ENCODE measurements at regions not wholly inside any gene's neighbourhood (a gene's known extent, or its start where the extent isn't known, plus 50 kb on each side); places are given as distances from the start of the nearest gene placed in this dataset.

DNA sequence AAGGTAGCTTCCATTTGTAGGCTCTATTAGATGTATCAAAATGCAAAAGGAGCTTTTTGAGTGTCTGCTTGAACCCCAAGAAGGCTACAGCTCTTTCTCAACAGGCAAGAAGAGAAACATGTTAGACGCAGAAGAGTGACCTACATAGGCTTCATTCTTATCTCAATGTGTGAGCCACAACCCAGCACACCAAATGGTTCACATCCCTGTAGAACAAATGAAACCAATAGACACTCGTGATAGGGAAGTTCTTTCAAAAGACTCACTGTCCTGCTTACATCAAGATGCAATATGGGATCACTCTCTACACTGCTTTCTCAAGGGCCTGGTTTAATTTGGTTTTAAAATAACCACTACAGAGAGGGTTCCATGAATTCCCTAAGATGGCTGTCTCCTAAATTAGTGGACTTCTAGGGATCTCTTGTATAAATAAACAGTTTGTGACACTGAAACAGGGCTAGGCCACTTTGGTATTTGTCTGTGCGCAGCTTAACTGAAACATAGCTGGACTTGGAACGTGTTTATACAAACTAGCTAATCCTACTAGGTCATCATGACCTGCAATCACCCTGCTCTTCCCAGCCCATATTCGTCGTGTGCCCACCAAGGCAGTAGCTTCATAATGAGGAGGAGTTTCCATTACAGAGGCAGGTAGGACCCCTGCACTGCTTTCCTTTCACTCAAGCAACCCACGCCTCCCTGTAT is 225.4 kb upstream of the PREP start:
- TF ChIP-seq, protein P1, sequence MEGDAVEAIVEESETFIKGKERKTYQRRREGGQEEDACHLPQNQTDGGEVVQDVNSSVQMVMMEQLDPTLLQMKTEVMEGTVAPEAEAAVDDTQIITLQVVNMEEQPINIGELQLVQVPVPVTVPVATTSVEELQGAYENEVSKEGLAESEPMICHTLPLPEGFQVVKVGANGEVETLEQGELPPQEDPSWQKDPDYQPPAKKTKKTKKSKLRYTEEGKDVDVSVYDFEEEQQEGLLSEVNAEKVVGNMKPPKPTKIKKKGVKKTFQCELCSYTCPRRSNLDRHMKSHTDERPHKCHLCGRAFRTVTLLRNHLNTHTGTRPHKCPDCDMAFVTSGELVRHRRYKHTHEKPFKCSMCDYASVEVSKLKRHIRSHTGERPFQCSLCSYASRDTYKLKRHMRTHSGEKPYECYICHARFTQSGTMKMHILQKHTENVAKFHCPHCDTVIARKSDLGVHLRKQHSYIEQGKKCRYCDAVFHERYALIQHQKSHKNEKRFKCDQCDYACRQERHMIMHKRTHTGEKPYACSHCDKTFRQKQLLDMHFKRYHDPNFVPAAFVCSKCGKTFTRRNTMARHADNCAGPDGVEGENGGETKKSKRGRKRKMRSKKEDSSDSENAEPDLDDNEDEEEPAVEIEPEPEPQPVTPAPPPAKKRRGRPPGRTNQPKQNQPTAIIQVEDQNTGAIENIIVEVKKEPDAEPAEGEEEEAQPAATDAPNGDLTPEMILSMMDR (IDR thresholded peaks at IDR 0.05; ENCODE audit: unreplicated experiment): no peak
- no peak overlapping the region for H3K27ac Mint-ChIP-seq
- peaks cover 5% of the 10 kb centered on the region for H3K4me1 Mint-ChIP-seq
- no peak for DNase-seq (ENCODE audit: low spot score in 2 of 2, unreplicated experiment in 2 of 2)
- H3K9me3 Mint-ChIP-seq: peaks cover 28% of the 10 kb centered on the region
- peaks cover 8% of the 10 kb centered on the region for H3K27me3 Mint-ChIP-seq (ENCODE audit: low read depth)
- no peaks in the 10 kb centered on the region for H3K36me3 Mint-ChIP-seq
- no peak overlapping the region for H3K4me3 Mint-ChIP-seq

DNA sequence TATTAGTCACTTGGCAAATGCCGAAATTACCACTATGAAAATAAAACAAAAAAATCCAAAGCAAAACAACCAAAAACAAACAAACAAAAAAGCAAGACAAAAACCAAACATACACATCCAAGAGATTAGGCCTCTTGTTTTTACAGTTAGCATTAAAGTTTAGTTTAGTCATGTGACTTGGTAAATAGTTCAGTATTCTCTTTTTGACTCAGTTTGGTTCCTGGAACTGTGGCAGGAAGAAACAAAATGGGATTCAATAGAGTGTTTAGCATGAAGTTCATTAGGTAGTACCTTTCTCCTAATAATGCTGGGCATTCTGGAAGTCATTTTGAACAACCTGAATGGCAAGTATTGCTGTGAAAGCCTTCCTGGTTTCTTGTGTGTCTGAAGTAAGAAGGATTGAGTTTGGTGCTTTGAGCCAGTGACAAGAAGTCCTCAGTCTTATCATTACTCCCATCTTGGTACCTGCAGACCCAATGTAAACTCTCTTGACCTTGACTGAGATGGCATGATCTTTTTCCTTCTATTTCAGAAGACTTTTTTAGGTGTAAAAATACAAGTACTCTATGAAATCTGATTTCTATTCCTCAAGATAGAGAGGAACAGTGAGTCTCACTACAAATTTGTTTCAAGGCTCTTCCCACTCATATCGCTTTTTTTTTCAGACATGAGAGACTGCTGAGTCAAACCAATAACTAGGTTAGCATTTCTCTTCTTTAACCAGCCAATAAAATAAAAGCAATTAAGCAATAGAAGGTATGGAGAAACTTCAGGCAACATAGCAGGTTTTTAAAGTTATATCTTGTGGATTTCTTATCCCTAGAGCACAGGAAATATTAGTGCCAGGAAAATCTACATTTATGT is 223.6 kb upstream of the PREP start:
- Mint-ChIP-seq H3K27ac (no peak overlapping the region), H3K27me3 (ENCODE audit: low read depth) (peaks cover 8% of the 10 kb centered on the region)

DNA sequence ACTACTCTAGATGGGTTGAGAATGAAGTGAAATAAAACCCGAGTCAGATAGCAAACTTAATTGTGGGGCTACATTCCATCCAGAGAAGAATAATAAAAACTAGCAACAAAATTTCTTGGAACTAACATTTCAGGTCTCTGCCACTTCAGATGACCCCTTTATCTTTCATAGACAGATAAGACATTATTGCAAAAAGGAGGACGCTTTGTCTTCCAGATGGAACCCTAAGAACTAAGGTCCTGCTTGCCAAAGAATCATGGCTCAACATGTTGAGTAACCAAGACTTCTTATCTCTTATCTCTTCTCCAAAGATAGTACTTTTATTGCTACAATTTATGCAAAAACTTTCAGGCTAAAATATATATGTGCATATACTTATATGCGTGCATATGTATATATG is 221.1 kb upstream of the PREP start:
- H3K27ac Mint-ChIP-seq: no peak overlapping the region
- H3K36me3 Mint-ChIP-seq: no peaks in the 10 kb centered on the region

More for the DNA sequence above, 223.6 kb upstream of the PREP start:
- Mint-ChIP-seq H3K4me1 (peaks cover 5% of the 10 kb centered on the region), H3K36me3 (no peaks in the 10 kb centered on the region), H3K4me3 (no peak overlapping the region), H3K9me3 (peaks cover 16% of the 10 kb centered on the region)
- TF ChIP-seq, protein P1 (IDR thresholded peaks at IDR 0.05; ENCODE audit: unreplicated experiment): no peak
- DNase-seq (ENCODE audit: low spot score in 2 of 2, unreplicated experiment in 2 of 2): no peak

DNA sequence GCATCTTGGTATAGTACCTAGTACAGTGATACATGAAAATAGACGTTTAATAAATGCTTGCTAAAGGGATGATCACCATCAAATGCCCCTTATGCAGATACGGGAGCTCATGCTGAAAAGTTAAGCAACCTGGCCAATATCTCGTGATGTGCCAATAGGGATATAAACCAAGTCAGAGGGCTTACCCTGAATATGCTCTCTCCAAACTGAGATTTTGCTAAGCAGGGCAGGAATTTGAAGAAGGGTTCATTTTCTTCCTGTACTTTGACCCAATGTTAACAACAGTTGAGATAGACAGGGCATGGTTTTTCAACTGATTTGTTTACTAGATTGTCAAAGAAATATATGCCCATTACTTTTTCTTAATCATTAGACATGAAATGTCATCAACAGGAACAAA is 219.3 kb upstream of the PREP start:
- no peak overlapping the region for H3K27ac Mint-ChIP-seq
- no peak overlapping the region for H3K4me3 Mint-ChIP-seq
- H3K27me3 Mint-ChIP-seq (ENCODE audit: low read depth): no peaks in the 10 kb centered on the region
- peaks cover 3% of the 10 kb centered on the region for H3K9me3 Mint-ChIP-seq
- no peak for DNase-seq (ENCODE audit: low spot score in 2 of 2, unreplicated experiment in 2 of 2)
- H3K4me1 Mint-ChIP-seq: peaks cover 5% of the 10 kb centered on the region
- TF ChIP-seq, protein P1 (IDR thresholded peaks at IDR 0.05; ENCODE audit: unreplicated experiment): no peak
- no peaks in the 10 kb centered on the region for H3K36me3 Mint-ChIP-seq

More for the DNA sequence above, 221.1 kb upstream of the PREP start:
- TF ChIP-seq, protein P1 (IDR thresholded peaks at IDR 0.05; ENCODE audit: unreplicated experiment): no peak
- H3K27me3 Mint-ChIP-seq (ENCODE audit: low read depth): no peaks in the 10 kb centered on the region
- no peak for DNase-seq (ENCODE audit: low spot score in 2 of 2, unreplicated experiment in 2 of 2)
- peaks cover 5% of the 10 kb centered on the region for H3K4me1 Mint-ChIP-seq
- peaks cover 5% of the 10 kb centered on the region for H3K9me3 Mint-ChIP-seq
- H3K4me3 Mint-ChIP-seq: no peak overlapping the region

DNA sequence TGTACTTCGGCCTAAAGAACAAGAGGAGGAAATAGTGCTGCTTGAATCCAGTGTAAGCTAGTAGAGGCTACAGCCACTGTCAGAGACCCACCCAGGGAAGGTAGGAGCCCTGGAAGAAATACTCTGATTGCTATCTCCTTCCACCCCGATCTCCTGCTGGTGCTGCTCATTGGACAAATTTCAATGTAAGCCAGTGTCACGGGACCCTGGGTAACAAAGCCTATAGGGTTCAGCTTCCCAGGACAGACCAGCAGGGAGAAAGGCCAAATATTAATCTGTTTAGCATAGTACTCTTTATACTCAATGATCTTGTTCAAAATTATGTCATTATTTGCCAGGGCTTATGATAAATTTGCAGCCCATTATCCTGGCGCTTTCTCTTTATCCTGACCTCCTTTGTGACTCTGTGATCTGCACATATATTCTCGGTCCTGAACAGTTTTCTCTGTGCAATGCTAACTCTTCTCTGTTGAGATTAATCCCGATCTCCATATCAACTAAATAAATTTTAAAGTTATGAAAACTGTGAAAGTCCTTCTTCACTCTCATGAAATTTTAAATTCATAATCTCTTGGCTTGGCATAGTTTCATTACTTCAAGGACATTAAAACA is 218.8 kb upstream of the PREP start:
- no peak overlapping the region for H3K4me3 Mint-ChIP-seq
- H3K4me1 Mint-ChIP-seq: peaks cover 5% of the 10 kb centered on the region
- DNase-seq (ENCODE audit: low spot score in 2 of 2, unreplicated experiment in 2 of 2): no peak
- TF ChIP-seq, protein P1 (IDR thresholded peaks at IDR 0.05; ENCODE audit: unreplicated experiment): no peak
- H3K36me3 Mint-ChIP-seq: no peaks in the 10 kb centered on the region
- H3K27ac Mint-ChIP-seq: no peak overlapping the region
- H3K27me3 Mint-ChIP-seq (ENCODE audit: low read depth): no peaks in the 10 kb centered on the region
- H3K9me3 Mint-ChIP-seq: peaks cover 3% of the 10 kb centered on the region
